Activated T-helper 2 cell treated with anti-CD3 and anti-CD28 coated beads, Interferon-gamma antibody, Interleukin-2, Interleukin-4, amounts not matched to agents 10 μg/mL and 5 μg/mL and 100 μg/mL, durations not matched to agents 14 hours and 24 hours and 36 hours (primary cell): ENCODE measurements at regions not wholly inside any gene's neighbourhood (a gene's known extent, or its start where the extent isn't known, plus 50 kb on each side); places are given as distances from the start of the nearest gene placed in this dataset.
A peak's percentile ranks its signal among the peaks of the same experiment; 100 is the strongest.

Source experiments
- DNase-seq: peaks from one replicate; pipeline ENCODE4 v3.0.0; 2021; ENCODE audit warnings: low spot score
- H3K27ac Mint-ChIP-seq: one replicate; pipeline ENCODE4 v1.8.0; 2021; ENCODE audit warnings: mixed read lengths
- H3K27me3 Mint-ChIP-seq: one replicate; pipeline ENCODE4 v1.8.0; 2021; ENCODE audit warnings: low read depth, mixed read lengths
- H3K36me3 Mint-ChIP-seq: one replicate; pipeline ENCODE4 v1.8.0; 2021; ENCODE audit warnings: low read depth, mixed read lengths
- H3K4me1 Mint-ChIP-seq: one replicate; pipeline ENCODE4 v1.8.0; 2021; ENCODE audit warnings: low read depth, mixed read lengths
- H3K4me3 Mint-ChIP-seq: one replicate; pipeline ENCODE4 v1.8.0; 2021; ENCODE audit warnings: low read depth, mild to moderate bottlenecking, moderate library complexity, mixed read lengths
- H3K9me3 Mint-ChIP-seq: one replicate; pipeline ENCODE4 v1.8.0; 2021; ENCODE audit warnings: mixed read lengths
- intact Hi-C: fragments of 100-400 bp; cut with micrococcal nuclease; formaldehyde crosslinking; loops from one replicate; pipeline ENCODE4 v1.15.1; 2023

DNA sequence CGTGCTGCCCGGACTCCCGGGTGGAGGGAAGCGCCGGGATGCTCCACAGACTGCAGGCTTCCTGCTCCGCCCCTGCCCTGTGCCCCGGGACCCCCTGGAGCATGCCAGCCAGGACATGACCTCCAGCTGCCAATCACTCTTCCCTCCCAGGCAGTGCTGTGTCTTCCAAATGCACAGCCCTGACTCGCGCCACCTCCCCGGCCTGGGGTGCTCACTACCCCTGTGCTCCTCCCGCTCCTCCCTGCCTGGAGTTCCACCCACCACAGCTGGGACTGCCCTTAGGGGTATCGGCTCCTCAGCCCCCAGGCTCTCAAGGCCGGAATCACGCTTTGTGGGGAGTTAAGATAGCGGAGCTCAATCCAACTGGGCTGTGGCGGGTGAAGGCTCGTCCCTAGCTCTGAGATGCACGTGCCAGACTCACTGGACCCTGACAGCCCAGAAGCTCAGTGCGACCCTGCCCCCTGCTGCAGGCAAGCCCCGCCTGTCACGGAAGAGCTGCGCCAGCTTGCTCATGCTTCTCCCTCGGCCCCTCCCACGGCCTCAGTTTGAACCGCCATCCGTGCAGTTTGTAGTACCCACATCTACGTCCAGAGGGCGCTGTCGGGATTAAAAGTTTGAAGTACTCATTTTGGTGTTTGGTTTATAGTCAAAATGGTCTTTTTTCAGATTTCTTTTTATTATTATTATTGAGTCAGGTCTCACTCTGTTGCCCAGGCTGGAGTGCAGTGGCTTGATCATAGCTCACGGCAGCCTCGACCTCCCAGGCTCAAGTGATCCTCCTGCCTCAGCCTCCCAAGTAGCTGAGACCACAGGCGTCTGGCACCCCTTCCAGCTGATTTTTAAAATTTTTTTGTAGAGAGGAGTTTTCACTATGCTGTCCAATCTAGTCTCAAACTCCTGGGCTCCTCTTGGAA lies 142.5 kb upstream of the TCERG1L start:
- Mint-ChIP-seq H3K27ac (no peak overlapping the region), H3K4me3 (no peak overlapping the region), H3K27me3 (peaks cover 13% of the 10 kb centered on the region), H3K9me3 (no peaks in the 10 kb centered on the region), H3K4me1 (no peaks in the 10 kb centered on the region), H3K36me3 (no peaks in the 10 kb centered on the region)
- intact Hi-C loops, result no loop called here
- DNase-seq, result peak; percentile 59

- no peak overlapping the region for H3K27ac Mint-ChIP-seq
- H3K9me3 Mint-ChIP-seq, result no peaks in the 10 kb centered on the region
- intact Hi-C loops, result no loop called here
- H3K4me3 Mint-ChIP-seq, result no peak overlapping the region
- no peak for DNase-seq
- peaks cover 13% of the 10 kb centered on the region for H3K27me3 Mint-ChIP-seq
- H3K4me1 Mint-ChIP-seq, result no peaks in the 10 kb centered on the region
- H3K36me3 Mint-ChIP-seq, result no peaks in the 10 kb centered on the region
Observed at GRCh38 chr10:131456411-131456810, 144.9 kb upstream of the TCERG1L start.

DNA sequence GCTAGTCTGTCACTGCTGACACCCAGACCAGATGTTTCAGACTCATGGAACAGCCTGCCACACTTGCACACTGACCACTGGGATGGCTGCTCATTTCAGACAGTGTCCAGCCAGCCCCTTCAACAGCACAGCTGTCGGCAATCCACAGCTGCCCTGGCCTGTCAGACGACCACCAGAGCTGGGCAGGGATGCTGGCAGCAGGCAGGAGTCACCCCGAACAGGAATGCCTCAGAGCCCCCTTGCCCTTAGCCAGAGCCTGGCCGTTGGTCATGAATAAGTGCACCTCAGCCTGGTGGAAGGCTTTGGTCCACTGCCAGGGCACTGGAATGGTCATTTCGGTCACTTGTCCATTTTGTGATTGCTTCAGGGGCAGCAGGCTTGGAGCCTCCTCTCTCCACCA lies 149.6 kb upstream of the TCERG1L start:
- no peaks in the 10 kb centered on the region for H3K9me3 Mint-ChIP-seq
- H3K36me3 Mint-ChIP-seq, result no peaks in the 10 kb centered on the region
- H3K27me3 Mint-ChIP-seq, result no peaks in the 10 kb centered on the region
- H3K4me3 Mint-ChIP-seq, result no peak overlapping the region
- no peaks in the 10 kb centered on the region for H3K4me1 Mint-ChIP-seq
- DNase-seq, result no peak
- H3K27ac Mint-ChIP-seq, result no peak overlapping the region
- intact Hi-C loops, result no loop called here

- Mint-ChIP-seq H3K27ac (no peak overlapping the region), H3K27me3 (no peaks in the 10 kb centered on the region), H3K4me1 (no peaks in the 10 kb centered on the region), H3K9me3 (no peaks in the 10 kb centered on the region), H3K4me3 (no peak overlapping the region), H3K36me3 (no peaks in the 10 kb centered on the region)
- DNase-seq, result no peak
- intact Hi-C loops, result no loop called here
Observed at GRCh38 chr10:131464789-131465188, 153.3 kb upstream of the TCERG1L start.

DNA sequence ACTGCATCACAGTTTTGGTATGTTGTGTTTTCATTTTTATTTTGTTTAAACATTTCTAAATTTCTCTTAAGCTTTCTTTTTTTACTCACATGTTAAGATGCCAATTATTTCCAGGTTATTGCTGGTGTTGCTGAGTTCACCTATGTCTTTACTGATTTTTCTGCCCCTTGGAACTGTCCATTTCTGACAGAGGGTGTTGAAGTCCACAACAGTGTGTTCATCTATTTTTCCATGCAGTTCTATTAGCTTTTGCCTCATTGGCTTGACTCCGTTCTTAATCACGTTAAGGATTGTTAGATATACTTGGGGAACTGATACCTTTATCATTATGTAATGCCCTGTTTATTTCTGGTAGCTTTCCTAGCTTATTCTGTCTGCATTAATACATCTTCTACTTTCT lies 158.0 kb upstream of the TCERG1L start:
- DNase-seq, result no peak
- Mint-ChIP-seq H3K4me1 (no peaks in the 10 kb centered on the region), H3K27ac (no peak overlapping the region), H3K27me3 (no peaks in the 10 kb centered on the region), H3K4me3 (no peak overlapping the region), H3K9me3 (no peaks in the 10 kb centered on the region), H3K36me3 (no peaks in the 10 kb centered on the region)
- intact Hi-C loops, result no loop called here

DNA sequence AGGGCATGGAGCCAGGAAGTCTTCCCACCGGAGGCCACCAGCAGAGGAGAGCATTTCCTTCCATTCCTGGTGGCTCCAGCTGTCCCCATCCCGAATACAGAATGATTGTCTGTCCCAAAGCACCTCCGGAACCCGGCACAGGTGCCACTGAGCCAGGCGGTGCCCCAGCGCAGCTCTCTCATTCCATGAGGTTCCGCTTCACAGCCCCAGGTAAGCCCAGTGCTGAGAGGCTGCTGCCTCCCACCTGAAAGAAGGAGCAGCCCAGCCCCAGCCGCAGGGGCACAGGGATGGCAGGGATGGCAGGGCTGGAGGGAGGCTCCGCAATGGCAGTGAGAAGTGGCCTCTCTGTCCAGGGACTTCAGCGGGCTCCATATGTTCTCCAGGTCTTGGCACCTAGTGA lies 162.1 kb upstream of the TCERG1L start:
- DNase-seq, result no peak
- H3K4me1 Mint-ChIP-seq, result no peaks in the 10 kb centered on the region

GRCh38 chr10:131474416-131474815 lies 162.9 kb upstream of the TCERG1L start:
- H3K27me3 Mint-ChIP-seq, result no peaks in the 10 kb centered on the region
- intact Hi-C loops, result no loop called here
- DNase-seq, result no peak
- no peak overlapping the region for H3K4me3 Mint-ChIP-seq
- no peaks in the 10 kb centered on the region for H3K9me3 Mint-ChIP-seq
- H3K36me3 Mint-ChIP-seq, result no peaks in the 10 kb centered on the region
- H3K4me1 Mint-ChIP-seq, result no peaks in the 10 kb centered on the region
- H3K27ac Mint-ChIP-seq, result no peak overlapping the region

More for the DNA sequence above, 162.1 kb upstream of the TCERG1L start:
- H3K27me3 Mint-ChIP-seq, result no peaks in the 10 kb centered on the region
- no peak overlapping the region for H3K27ac Mint-ChIP-seq
- H3K9me3 Mint-ChIP-seq, result no peaks in the 10 kb centered on the region
- intact Hi-C loops, result no loop called here
- no peak overlapping the region for H3K4me3 Mint-ChIP-seq
- no peaks in the 10 kb centered on the region for H3K36me3 Mint-ChIP-seq

DNA sequence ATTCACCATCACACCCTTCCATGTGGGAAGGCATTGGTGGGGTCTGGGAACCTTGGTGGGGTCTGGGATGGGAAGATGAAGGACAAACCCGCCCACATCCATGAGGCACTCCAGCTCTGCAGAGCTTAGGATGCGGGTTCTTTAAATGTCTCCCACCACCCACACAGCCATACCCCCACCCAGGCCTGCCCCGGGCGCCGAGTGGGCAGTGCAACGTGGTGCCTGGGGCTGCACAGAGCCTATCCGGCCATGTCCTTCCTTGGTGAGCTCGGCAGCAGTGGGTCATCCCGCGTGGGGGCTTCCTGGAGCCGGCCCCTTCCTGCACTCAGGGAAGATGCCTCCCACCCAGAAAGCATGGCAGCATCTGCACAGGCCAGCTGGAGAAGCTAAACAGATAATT lies 163.5 kb upstream of the TCERG1L start:
- intact Hi-C loops, result no loop called here

GRCh38 chr10:131475803-131476202 lies 164.3 kb upstream of the TCERG1L start:
- no peaks in the 10 kb centered on the region for H3K4me1 Mint-ChIP-seq
- no peak overlapping the region for H3K4me3 Mint-ChIP-seq
- no peaks in the 10 kb centered on the region for H3K36me3 Mint-ChIP-seq
- intact Hi-C loops, result no loop called here
- DNase-seq, result no peak
- no peak overlapping the region for H3K27ac Mint-ChIP-seq
- H3K27me3 Mint-ChIP-seq, result no peaks in the 10 kb centered on the region
- no peaks in the 10 kb centered on the region for H3K9me3 Mint-ChIP-seq

More for the DNA sequence above, 163.5 kb upstream of the TCERG1L start:
- no peak overlapping the region for H3K4me3 Mint-ChIP-seq
- H3K36me3 Mint-ChIP-seq, result no peaks in the 10 kb centered on the region
- no peaks in the 10 kb centered on the region for H3K4me1 Mint-ChIP-seq
- H3K27ac Mint-ChIP-seq, result no peak overlapping the region
- H3K27me3 Mint-ChIP-seq, result no peaks in the 10 kb centered on the region
- H3K9me3 Mint-ChIP-seq, result no peaks in the 10 kb centered on the region
- DNase-seq, result no peak

DNA sequence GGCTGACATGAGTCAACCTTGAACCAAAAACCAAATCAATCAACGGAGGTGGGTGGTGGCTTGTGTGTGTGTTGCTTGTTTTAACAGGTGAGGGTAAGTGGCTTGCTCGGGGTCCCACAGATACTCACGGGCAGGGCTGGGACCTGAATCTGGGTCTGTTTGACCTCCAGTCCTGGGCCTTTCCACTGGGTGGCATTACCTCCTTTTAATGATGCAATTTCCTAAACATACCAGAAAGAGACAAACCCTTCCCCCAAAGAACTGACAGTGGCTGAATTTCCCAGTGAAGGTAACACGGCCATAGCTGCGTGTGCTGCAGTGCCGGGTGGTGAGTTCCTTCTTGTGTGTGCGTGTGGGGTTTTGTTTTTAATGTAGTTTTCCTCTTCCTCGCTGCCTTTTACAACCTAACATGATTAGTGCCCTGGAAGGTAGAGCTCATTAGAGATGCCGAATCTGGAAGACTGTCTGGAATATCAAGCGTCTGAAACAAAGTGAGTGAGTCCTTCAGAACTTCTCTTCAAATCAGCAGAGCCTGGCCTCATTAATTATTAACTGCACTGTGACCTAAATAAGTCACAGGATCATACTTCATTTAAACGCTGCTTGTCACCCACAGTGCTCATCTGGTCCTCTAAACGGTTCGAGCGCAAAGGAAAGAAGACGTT lies 166.1 kb upstream of the TCERG1L start:
- DNase-seq, result no peak
- Mint-ChIP-seq H3K9me3 (no peaks in the 10 kb centered on the region), H3K4me1 (no peaks in the 10 kb centered on the region), H3K36me3 (no peaks in the 10 kb centered on the region), H3K27me3 (no peaks in the 10 kb centered on the region), H3K27ac (no peak overlapping the region), H3K4me3 (no peak overlapping the region)
- intact Hi-C loops, result no loop called here

GRCh38 chr10:131478377-131478989 lies 167.0 kb upstream of the TCERG1L start:
- H3K4me3 Mint-ChIP-seq, result no peak overlapping the region
- H3K9me3 Mint-ChIP-seq, result peaks cover 7% of the 10 kb centered on the region
- H3K27ac Mint-ChIP-seq, result no peak overlapping the region
- intact Hi-C loops, result no loop called here
- no peak for DNase-seq
- no peaks in the 10 kb centered on the region for H3K4me1 Mint-ChIP-seq
- H3K36me3 Mint-ChIP-seq, result no peaks in the 10 kb centered on the region
- no peaks in the 10 kb centered on the region for H3K27me3 Mint-ChIP-seq

GRCh38 chr10:131480066-131480465 lies 168.5 kb upstream of the TCERG1L start:
- Mint-ChIP-seq H3K27me3 (no peaks in the 10 kb centered on the region), H3K27ac (no peak overlapping the region), H3K4me3 (no peak overlapping the region), H3K4me1 (no peaks in the 10 kb centered on the region), H3K36me3 (no peaks in the 10 kb centered on the region), H3K9me3 (peaks cover 12% of the 10 kb centered on the region)
- DNase-seq, result no peak
- intact Hi-C loops, result no loop called here

- H3K27ac Mint-ChIP-seq, result no peak overlapping the region
- intact Hi-C loops, result no loop called here
- no peak for DNase-seq
- H3K27me3 Mint-ChIP-seq, result no peaks in the 10 kb centered on the region
- H3K4me1 Mint-ChIP-seq, result no peaks in the 10 kb centered on the region
- H3K36me3 Mint-ChIP-seq, result no peaks in the 10 kb centered on the region
- H3K9me3 Mint-ChIP-seq, result peaks cover 12% of the 10 kb centered on the region
- H3K4me3 Mint-ChIP-seq, result no peak overlapping the region
Observed at GRCh38 chr10:131480861-131481260, 169.3 kb upstream of the TCERG1L start.
